Dendritic cell treated with granulocyte-macrophage colony-stimulating factor and Interleukin-4, amounts not matched to agents 40 ng/mL and 50 ng/mL, for 4 days (primary cell): ENCODE measurements at regions not wholly inside any gene's neighbourhood (a gene's known extent, or its start where the extent isn't known, plus 50 kb on each side); places are given as distances from the start of the nearest gene placed in this dataset.
A peak's percentile ranks its signal among the peaks of the same experiment; 100 is the strongest.

Source experiments
- H3K27ac Mint-ChIP-seq: one replicate; pipeline ENCODE4 v1.8.0; 2022; ENCODE audit warnings: mild to moderate bottlenecking, mixed read lengths
- H3K27me3 Mint-ChIP-seq: one replicate; pipeline ENCODE4 v1.8.0; 2022; ENCODE audit warnings: mild to moderate bottlenecking, mixed read lengths
- H3K36me3 Mint-ChIP-seq: one replicate; pipeline ENCODE4 v1.8.0; 2022; ENCODE audit warnings: low read depth, mixed read lengths
- H3K4me1 Mint-ChIP-seq: one replicate; pipeline ENCODE4 v1.8.0; 2022; ENCODE audit warnings: low read depth, mixed read lengths
- H3K4me3 Mint-ChIP-seq: one replicate; pipeline ENCODE4 v1.8.0; 2022; ENCODE audit warnings: mild to moderate bottlenecking, moderate library complexity, mixed read lengths
- H3K9me3 Mint-ChIP-seq: one replicate; pipeline ENCODE4 v1.8.0; 2022; ENCODE audit warnings: mixed read lengths
- intact Hi-C: fragments of 100-400 bp; cut with micrococcal nuclease; formaldehyde crosslinking; loops from one replicate; pipeline ENCODE4 v1.15.0; 2022

GRCh38 chr6:119590066-119590465 lies 240.5 kb upstream of the MAN1A1 start:
- H3K9me3 Mint-ChIP-seq = no peaks in the 10 kb centered on the region
- H3K36me3 Mint-ChIP-seq = no peaks in the 10 kb centered on the region
- no peak overlapping the region for H3K4me3 Mint-ChIP-seq
- H3K27me3 Mint-ChIP-seq = no peaks in the 10 kb centered on the region
- peaks cover 6% of the 10 kb centered on the region for H3K4me1 Mint-ChIP-seq
- intact Hi-C loops = no loop called here
- H3K27ac Mint-ChIP-seq = no peak overlapping the region

GRCh38 chr6:119587537-119587936 lies 238.0 kb upstream of the MAN1A1 start:
- Mint-ChIP-seq H3K27me3 (no peaks in the 10 kb centered on the region), H3K36me3 (no peaks in the 10 kb centered on the region), H3K4me3 (no peak overlapping the region), H3K4me1 (peaks cover 6% of the 10 kb centered on the region), H3K27ac (no peak overlapping the region), H3K9me3 (no peaks in the 10 kb centered on the region)
- intact Hi-C loops = no loop called here

- Mint-ChIP-seq H3K36me3 (no peaks in the 10 kb centered on the region), H3K27ac (no peak overlapping the region), H3K4me3 (no peak overlapping the region), H3K4me1 (peaks cover 6% of the 10 kb centered on the region), H3K27me3 (no peaks in the 10 kb centered on the region), H3K9me3 (no peaks in the 10 kb centered on the region)
- intact Hi-C loops = no loop called here
These were observed 236.8 kb upstream of the MAN1A1 start for GRCh38 chr6:119586250-119586882.

- H3K36me3 Mint-ChIP-seq = no peaks in the 10 kb centered on the region
- H3K27ac Mint-ChIP-seq = no peak overlapping the region
- no peaks in the 10 kb centered on the region for H3K27me3 Mint-ChIP-seq
- peaks cover 6% of the 10 kb centered on the region for H3K4me1 Mint-ChIP-seq
- peaks cover under 1% of the 10 kb centered on the region for H3K9me3 Mint-ChIP-seq
- intact Hi-C loops = no loop called here
- no peak overlapping the region for H3K4me3 Mint-ChIP-seq
These were observed 234.5 kb upstream of the MAN1A1 start for GRCh38 chr6:119584088-119584487.

- intact Hi-C loops = no loop called here
- no peak overlapping the region for H3K27ac Mint-ChIP-seq
- H3K4me3 Mint-ChIP-seq = no peak overlapping the region
- no peaks in the 10 kb centered on the region for H3K27me3 Mint-ChIP-seq
- peaks cover 29% of the 10 kb centered on the region for H3K9me3 Mint-ChIP-seq
- no peaks in the 10 kb centered on the region for H3K4me1 Mint-ChIP-seq
- peaks cover 4% of the 10 kb centered on the region for H3K36me3 Mint-ChIP-seq
These were observed 231.7 kb upstream of the MAN1A1 start for GRCh38 chr6:119581220-119581619.

GRCh38 chr6:119575721-119576120 lies 226.2 kb upstream of the MAN1A1 start:
- Mint-ChIP-seq H3K36me3 (peaks cover 6% of the 10 kb centered on the region), H3K27ac (no peak overlapping the region), H3K4me1 (peaks cover 5% of the 10 kb centered on the region), H3K4me3 (no peak overlapping the region), H3K27me3 (no peaks in the 10 kb centered on the region), H3K9me3 (peaks cover 55% of the 10 kb centered on the region)
- intact Hi-C loops = no loop called here

- Mint-ChIP-seq H3K4me3 (no peak overlapping the region), H3K27me3 (no peaks in the 10 kb centered on the region), H3K4me1 (no peaks in the 10 kb centered on the region), H3K36me3 (no peaks in the 10 kb centered on the region), H3K9me3 (peaks cover 5% of the 10 kb centered on the region), H3K27ac (no peak overlapping the region)
- intact Hi-C loops = no loop called here
These were observed 219.0 kb upstream of the MAN1A1 start for GRCh38 chr6:119568580-119568979.

- Mint-ChIP-seq H3K27ac (no peak overlapping the region), H3K4me3 (no peak overlapping the region), H3K9me3 (no peaks in the 10 kb centered on the region), H3K4me1 (no peaks in the 10 kb centered on the region), H3K27me3 (no peaks in the 10 kb centered on the region), H3K36me3 (no peaks in the 10 kb centered on the region)
- intact Hi-C loops = no loop called here
These were observed 217.1 kb upstream of the MAN1A1 start for GRCh38 chr6:119566546-119567260.

GRCh38 chr6:119565893-119566292 lies 216.3 kb upstream of the MAN1A1 start:
- intact Hi-C loops = no loop called here
- Mint-ChIP-seq H3K27me3 (no peaks in the 10 kb centered on the region), H3K36me3 (no peaks in the 10 kb centered on the region)

GRCh38 chr6:119562168-119562567 lies 212.6 kb upstream of the MAN1A1 start:
- no peaks in the 10 kb centered on the region for H3K36me3 Mint-ChIP-seq
- no peak overlapping the region for H3K4me3 Mint-ChIP-seq
- no peaks in the 10 kb centered on the region for H3K9me3 Mint-ChIP-seq
- H3K27me3 Mint-ChIP-seq = no peaks in the 10 kb centered on the region
- intact Hi-C loops = no loop called here
- no peak overlapping the region for H3K27ac Mint-ChIP-seq
- peaks cover 24% of the 10 kb centered on the region for H3K4me1 Mint-ChIP-seq

More at GRCh38 chr6:119565893-119566292, 216.3 kb upstream of the MAN1A1 start:
- peaks cover 3% of the 10 kb centered on the region for H3K4me1 Mint-ChIP-seq
- no peaks in the 10 kb centered on the region for H3K9me3 Mint-ChIP-seq
- no peak overlapping the region for H3K4me3 Mint-ChIP-seq
- no peak overlapping the region for H3K27ac Mint-ChIP-seq

- H3K4me3 Mint-ChIP-seq = no peak overlapping the region
- H3K36me3 Mint-ChIP-seq = no peaks in the 10 kb centered on the region
- peaks cover 4% of the 10 kb centered on the region for H3K9me3 Mint-ChIP-seq
- H3K27me3 Mint-ChIP-seq = no peaks in the 10 kb centered on the region
- peaks cover 24% of the 10 kb centered on the region for H3K4me1 Mint-ChIP-seq
- H3K27ac Mint-ChIP-seq = peak overlapping the region; percentile 61
- intact Hi-C loops = loop anchor here (10.0 kb wide), 1 partner anchor 115 kb away; no protein-coding TSS in a partner anchor
These were observed 210.0 kb upstream of the MAN1A1 start for GRCh38 chr6:119559586-119559985.

GRCh38 chr6:119557239-119557638 lies 207.7 kb upstream of the MAN1A1 start:
- H3K4me1 Mint-ChIP-seq = peaks cover 36% of the 10 kb centered on the region
- H3K9me3 Mint-ChIP-seq = peaks cover 22% of the 10 kb centered on the region
- H3K27me3 Mint-ChIP-seq = no peaks in the 10 kb centered on the region
- peaks cover 6% of the 10 kb centered on the region for H3K36me3 Mint-ChIP-seq
- H3K27ac Mint-ChIP-seq = no peak overlapping the region
- no peak overlapping the region for H3K4me3 Mint-ChIP-seq
- intact Hi-C loops = loop anchor here (10.0 kb wide), 1 partner anchor 112 kb away; no protein-coding TSS in a partner anchor

- H3K27me3 Mint-ChIP-seq = no peaks in the 10 kb centered on the region
- H3K4me3 Mint-ChIP-seq = no peak overlapping the region
- intact Hi-C loops = loop anchor here (5.0 to 10.0 kb wide), 2 partner anchors 107 to 200 kb away; no protein-coding TSS in a partner anchor
- H3K9me3 Mint-ChIP-seq = peaks cover 22% of the 10 kb centered on the region
- H3K4me1 Mint-ChIP-seq = peaks cover 25% of the 10 kb centered on the region
- H3K27ac Mint-ChIP-seq = peak overlapping the region; percentile 36
- H3K36me3 Mint-ChIP-seq = peaks cover 6% of the 10 kb centered on the region
These were observed 202.5 kb upstream of the MAN1A1 start for GRCh38 chr6:119552021-119552420.

- intact Hi-C loops = no loop called here
- H3K9me3 Mint-ChIP-seq = no peaks in the 10 kb centered on the region
- H3K4me3 Mint-ChIP-seq = no peak overlapping the region
These were observed 197.5 kb upstream of the MAN1A1 start for GRCh38 chr6:119547024-119547423.

More at GRCh38 chr6:119547024-119547423, 197.5 kb upstream of the MAN1A1 start:
- Mint-ChIP-seq H3K27ac (no peak overlapping the region), H3K36me3 (no peaks in the 10 kb centered on the region), H3K4me1 (peaks cover 12% of the 10 kb centered on the region), H3K27me3 (no peaks in the 10 kb centered on the region)
